ENCODE measurements at regions not wholly inside any gene's neighbourhood (a gene's known extent, or its start where the extent isn't known, plus 50 kb on each side); places are given as distances from the start of the nearest gene placed in this dataset.

GRCh38 chr9:88777498-88778312 is 213.6 kb upstream of the S1PR3 start:
- Histone ChIP-seq H3K36me3 (no peaks in the 10 kb centered on the region), H3K4me3 (no peak overlapping the region), H3K27ac (no peak overlapping the region), H3K4me1 (no peaks in the 10 kb centered on the region), H3K27me3 (no peaks in the 10 kb centered on the region), H3K9me3 (no peaks in the 10 kb centered on the region)
- WGBS = 73% methylated on average over 12 of the region's 12 CpGs
- TF ChIP-seq EP300 (IDR thresholded peaks at IDR 0.05) (no peak), POLR2A (IDR thresholded peaks at IDR 0.05) (no peak), CTCF (IDR thresholded peaks at IDR 0.05) (no peak), POLR2AphosphoS5 (IDR thresholded peaks at IDR 0.05) (no peak)
- DNase-seq (ENCODE audit: low spot score in 2 of 2) = no peak

GRCh38 chr9:88781628-88782391 is 209.5 kb upstream of the S1PR3 start:
- no peak for TF ChIP-seq POLR2A (IDR thresholded peaks at IDR 0.05)
- TF ChIP-seq EP300 (IDR thresholded peaks at IDR 0.05) = no peak
- TF ChIP-seq CTCF (IDR thresholded peaks at IDR 0.05) = no peak
- no peak for TF ChIP-seq POLR2AphosphoS5 (IDR thresholded peaks at IDR 0.05)
- Histone ChIP-seq H3K36me3 (no peaks in the 10 kb centered on the region), H3K4me3 (no peak overlapping the region), H3K4me1 (no peaks in the 10 kb centered on the region), H3K27me3 (no peaks in the 10 kb centered on the region), H3K9me3 (no peaks in the 10 kb centered on the region), H3K27ac (no peak overlapping the region)
- DNase-seq (ENCODE audit: low spot score in 2 of 2) = no peak
- WGBS = 69% methylated on average over 7 of the region's 7 CpGs

- Histone ChIP-seq H3K27me3 (no peaks in the 10 kb centered on the region), H3K4me1 (no peaks in the 10 kb centered on the region), H3K27ac (no peak overlapping the region), H3K4me3 (no peak overlapping the region), H3K9me3 (no peaks in the 10 kb centered on the region), H3K36me3 (no peaks in the 10 kb centered on the region)
- 85% methylated on average over 10 of the region's 10 CpGs for WGBS
- TF ChIP-seq EP300 (IDR thresholded peaks at IDR 0.05) = no peak
- TF ChIP-seq CTCF (IDR thresholded peaks at IDR 0.05) = no peak
- TF ChIP-seq POLR2AphosphoS5 (IDR thresholded peaks at IDR 0.05) = no peak
- no peak for TF ChIP-seq POLR2A (IDR thresholded peaks at IDR 0.05)
- DNase-seq (ENCODE audit: low spot score in 2 of 2) = no peak
Measured at GRCh38 chr9:88782931-88783710, 208.1 kb upstream of the S1PR3 start.

- H3K4me3 ChIP-seq = no peak overlapping the region
- H3K9me3 ChIP-seq = no peaks in the 10 kb centered on the region
- H3K4me1 ChIP-seq = no peaks in the 10 kb centered on the region
- DNase-seq (ENCODE audit: low spot score in 2 of 2) = no peak
- WGBS = 77% methylated on average over 4 of the region's 4 CpGs
- no peaks in the 10 kb centered on the region for H3K36me3 ChIP-seq
- TF ChIP-seq POLR2AphosphoS5 (IDR thresholded peaks at IDR 0.05) (no peak), POLR2A (IDR thresholded peaks at IDR 0.05) (no peak), CTCF (IDR thresholded peaks at IDR 0.05) (no peak), EP300 (IDR thresholded peaks at IDR 0.05) (no peak)
- no peak overlapping the region for H3K27ac ChIP-seq
- H3K27me3 ChIP-seq = no peaks in the 10 kb centered on the region
Measured at GRCh38 chr9:88783711-88784083, 207.6 kb upstream of the S1PR3 start.

Data from suprapubic skin (tissue), 4 donors.